RWPE1 (cell line): ENCODE measurements at regions not wholly inside any gene's neighbourhood (a gene's known extent, or its start where the extent isn't known, plus 50 kb on each side); places are given as distances from the start of the nearest gene placed in this dataset.
A peak's percentile ranks its signal among the peaks of the same experiment; 100 is the strongest.

ENCODE experiments used
- CTCF ChIA-PET: fragments of 350-600 bp; sonication (Branson Sonifier 250); formaldehyde crosslinking; extraction: SDS; loops from one replicate; lab custom pipeline; 2021; lab: Yijun Ruan, JAX
- POLR2A ChIA-PET: fragments of 400-600 bp; formaldehyde crosslinking; extraction: SDS; loops from one replicate; lab custom pipeline; 2020; ENCODE audit warnings: antibody characterized with exemption; ENCODE audit not compliant: low non-redundant PET; lab: Yijun Ruan, JAX
- DNase-seq: peaks from one replicate; pipeline ENCODE4 v3.0.0; 2012; ENCODE audit warnings: low spot score
- H3K27ac ChIP-seq: fragments of 450-650 bp; 2 replicates; pipeline ENCODE4 v1.5.1; 2017
- TF ChIP-seq, protein P1 (sequence below): fragments of 450-650 bp; conservative IDR thresholded peaks from 2 replicates; pipeline ENCODE4 v1.5.1; 2017; ENCODE audit warnings: low read depth, mild to moderate bottlenecking

DNA sequence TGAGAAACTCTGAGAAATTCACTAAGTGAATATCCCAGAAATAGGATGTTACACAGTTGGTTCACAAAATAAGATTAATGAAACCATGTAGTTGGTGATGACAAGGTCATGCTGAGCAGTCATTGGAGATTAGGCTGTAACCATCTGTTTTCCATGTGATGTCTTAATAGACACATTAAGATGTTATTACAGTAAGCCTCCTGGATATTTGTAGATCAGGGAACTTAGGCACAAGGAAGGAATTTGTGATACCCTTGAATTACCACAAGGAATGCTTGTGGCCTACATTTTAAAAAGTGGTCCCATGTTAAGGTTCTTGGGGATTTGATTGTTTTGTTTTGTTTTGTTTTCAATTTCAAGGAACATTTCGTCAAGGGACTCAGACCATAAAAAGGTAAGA is 185.6 kb upstream of the BANK1 start:
- no peak overlapping the region for H3K27ac ChIP-seq
- CTCF ChIA-PET = no interaction called here
- no peak for DNase-seq
- POLR2A ChIA-PET = no interaction called here
- TF ChIP-seq, protein P1, sequence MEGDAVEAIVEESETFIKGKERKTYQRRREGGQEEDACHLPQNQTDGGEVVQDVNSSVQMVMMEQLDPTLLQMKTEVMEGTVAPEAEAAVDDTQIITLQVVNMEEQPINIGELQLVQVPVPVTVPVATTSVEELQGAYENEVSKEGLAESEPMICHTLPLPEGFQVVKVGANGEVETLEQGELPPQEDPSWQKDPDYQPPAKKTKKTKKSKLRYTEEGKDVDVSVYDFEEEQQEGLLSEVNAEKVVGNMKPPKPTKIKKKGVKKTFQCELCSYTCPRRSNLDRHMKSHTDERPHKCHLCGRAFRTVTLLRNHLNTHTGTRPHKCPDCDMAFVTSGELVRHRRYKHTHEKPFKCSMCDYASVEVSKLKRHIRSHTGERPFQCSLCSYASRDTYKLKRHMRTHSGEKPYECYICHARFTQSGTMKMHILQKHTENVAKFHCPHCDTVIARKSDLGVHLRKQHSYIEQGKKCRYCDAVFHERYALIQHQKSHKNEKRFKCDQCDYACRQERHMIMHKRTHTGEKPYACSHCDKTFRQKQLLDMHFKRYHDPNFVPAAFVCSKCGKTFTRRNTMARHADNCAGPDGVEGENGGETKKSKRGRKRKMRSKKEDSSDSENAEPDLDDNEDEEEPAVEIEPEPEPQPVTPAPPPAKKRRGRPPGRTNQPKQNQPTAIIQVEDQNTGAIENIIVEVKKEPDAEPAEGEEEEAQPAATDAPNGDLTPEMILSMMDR = no peak

GRCh38 chr4:101600287-101600686 is 190.2 kb upstream of the BANK1 start:
- no peak for DNase-seq
- ChIA-PET POLR2A (no interaction called here), CTCF (interaction anchor here (0.6 to 0.7 kb wide), 2 partner anchors 43 to 313 kb away, joined by 3 read pairs; no protein-coding TSS in a partner anchor)
- no peak overlapping the region for H3K27ac ChIP-seq
- TF ChIP-seq, protein P1 = no peak

DNA sequence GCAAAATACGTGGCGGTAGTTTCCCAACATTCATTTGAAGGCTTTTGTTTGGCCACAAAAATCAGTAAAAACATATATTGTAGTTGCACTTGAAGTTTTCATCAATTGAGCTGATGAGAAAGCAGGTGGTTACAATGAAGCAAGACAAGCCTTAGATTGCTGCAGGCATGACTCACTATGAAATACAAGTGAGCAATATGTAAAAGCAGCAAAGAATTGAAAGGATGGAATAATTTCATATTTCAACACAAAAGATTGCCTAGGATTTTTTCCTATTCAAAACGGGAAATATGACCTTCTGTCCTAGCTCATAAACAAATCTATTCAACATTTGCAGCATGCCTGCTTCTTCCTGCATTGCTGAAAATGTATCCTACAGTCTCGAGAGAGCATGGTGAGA is 190.9 kb upstream of the BANK1 start:
- DNase-seq = peak; percentile 45
- TF ChIP-seq, protein P1 = no peak
- H3K27ac ChIP-seq = no peak overlapping the region
- ChIA-PET CTCF (interaction anchor here (0.6 kb wide), 1 partner anchor 552 kb away, joined by 3 read pairs; no protein-coding TSS in a partner anchor), POLR2A (no interaction called here)

- TF ChIP-seq, protein P1 = no peak
Observed at GRCh38 chr4:101596781-101597552, 193.6 kb upstream of the BANK1 start.

GRCh38 chr4:101594588-101594987 is 195.9 kb upstream of the BANK1 start:
- H3K27ac ChIP-seq = no peak overlapping the region
- CTCF ChIA-PET = no interaction called here
- TF ChIP-seq, protein P1 = no peak
- no peak for DNase-seq
- POLR2A ChIA-PET = no interaction called here

More at GRCh38 chr4:101596781-101597552, 193.6 kb upstream of the BANK1 start:
- DNase-seq = no peak
- no peak overlapping the region for H3K27ac ChIP-seq
- POLR2A ChIA-PET = no interaction called here
- CTCF ChIA-PET = interaction anchor here (0.6 kb wide), 1 partner anchor 213 kb away, joined by 5 read pairs; no protein-coding TSS in a partner anchor

DNA sequence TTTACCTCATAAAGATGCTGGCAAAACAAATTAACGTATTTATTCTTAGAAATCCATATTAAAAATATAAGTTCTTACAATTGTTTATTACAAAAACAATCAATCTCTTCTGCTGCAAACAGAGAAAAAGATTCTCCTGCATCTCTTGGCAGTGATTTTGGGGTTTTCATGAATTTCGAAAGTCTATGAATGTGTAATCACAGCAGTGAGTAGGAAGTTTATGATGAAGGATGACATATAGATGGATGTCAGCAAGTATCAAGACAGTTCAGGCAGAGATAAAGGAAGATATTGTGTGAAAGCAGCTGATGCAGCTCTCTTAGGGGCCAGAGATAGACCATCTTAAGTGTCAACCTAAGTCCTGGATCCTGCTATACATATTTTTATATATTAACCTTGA is 196.9 kb upstream of the BANK1 start:
- no peak overlapping the region for H3K27ac ChIP-seq
- no peak for DNase-seq
- ChIA-PET CTCF (interaction anchor here (0.5 kb wide), 1 partner anchor 30 kb away, joined by 3 read pairs; no protein-coding TSS in a partner anchor), POLR2A (no interaction called here)
- TF ChIP-seq, protein P1 = no peak
